GM21576 (cell line): ENCODE measurements at regions not wholly inside any gene's neighbourhood (a gene's known extent, or its start where the extent isn't known, plus 50 kb on each side); places are given as distances from the start of the nearest gene placed in this dataset.
"Not testable (repeated sequence)": the region's sequence is repeated elsewhere in the genome, so short reads cannot be mapped to it uniquely, and the experiment has no call there.

Experiments
- ATAC-seq: cut with Tn5 transposase; IDR thresholded peaks from one replicate; pipeline ENCODE4 v1.9.1; 2021; ENCODE audit warnings: mild to moderate bottlenecking, moderate library complexity; ENCODE audit not compliant: unreplicated experiment

- no peak for ATAC-seq
These were observed 433.3 kb downstream of the TOX3 start for GRCh38 chr16:52113533-52114183.

- ATAC-seq: not testable (repeated sequence)
These were observed 441.9 kb downstream of the TOX3 start for GRCh38 chr16:52104993-52105392.

GRCh38 chr16:52103791-52104190 is 443.2 kb downstream of the TOX3 start:
- ATAC-seq: no peak

- no peak for ATAC-seq
These were observed 445.7 kb downstream of the TOX3 start for GRCh38 chr16:52101246-52101645.

DNA sequence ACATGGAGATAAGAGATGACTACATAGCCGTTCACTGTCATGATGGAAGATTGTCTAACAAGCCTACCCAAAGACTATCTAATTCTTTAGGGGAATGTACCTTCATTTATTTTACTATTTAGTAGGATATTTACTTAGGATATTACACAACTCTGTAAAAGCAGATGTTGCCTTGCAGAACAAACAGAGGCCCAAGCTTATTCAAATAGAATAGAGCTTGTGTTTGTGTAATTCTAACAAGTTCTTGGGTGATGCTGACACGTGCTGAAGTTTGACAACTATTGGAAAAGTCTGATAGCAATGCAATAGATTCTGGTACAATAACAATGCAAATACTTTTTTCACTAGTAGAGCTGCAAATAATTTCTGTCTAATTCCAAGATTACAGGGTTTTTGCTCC is 447.6 kb downstream of the TOX3 start:
- ATAC-seq: no peak

DNA sequence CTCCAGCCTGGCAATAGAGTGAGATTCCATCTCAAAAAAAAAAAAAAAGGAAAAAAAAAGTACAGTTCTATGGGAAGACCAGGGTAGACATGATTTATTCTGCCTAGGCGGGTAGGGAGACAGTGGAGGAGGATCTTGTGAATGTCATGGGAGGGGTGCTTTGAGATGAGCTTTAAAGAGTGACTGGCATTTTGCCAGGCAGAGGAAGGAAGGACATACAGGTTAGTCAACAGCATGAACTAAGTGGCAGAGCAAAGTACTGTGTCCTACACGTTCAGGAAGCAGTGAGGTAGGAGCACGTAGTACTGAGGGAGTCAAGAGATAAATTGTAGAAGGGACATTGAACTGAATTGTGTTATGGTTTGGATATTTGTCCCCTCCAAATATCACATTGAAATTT is 451.5 kb downstream of the TOX3 start:
- no peak for ATAC-seq

GRCh38 chr16:52092126-52092525 is 454.8 kb downstream of the TOX3 start:
- ATAC-seq: no peak

GRCh38 chr16:52090080-52090479 is 456.9 kb downstream of the TOX3 start:
- no peak for ATAC-seq

DNA sequence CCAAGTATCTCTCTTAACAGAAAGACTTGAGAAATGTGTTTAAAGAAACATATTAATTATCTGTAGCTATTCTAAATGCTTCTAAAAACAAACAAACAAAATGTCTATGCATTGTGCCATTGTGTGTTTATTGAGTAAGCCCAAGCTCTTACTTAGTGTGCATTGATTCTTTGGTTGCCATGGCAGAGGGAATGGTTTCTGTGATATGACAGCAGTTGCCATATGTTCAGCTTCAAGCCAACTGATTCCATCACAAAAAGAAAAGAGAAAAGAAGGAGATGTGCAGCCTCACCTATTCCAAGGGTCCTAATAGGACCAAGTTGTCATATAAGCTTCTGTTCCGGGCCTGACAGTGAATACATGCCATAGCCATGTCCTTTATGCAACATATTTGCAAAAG is 457.5 kb downstream of the TOX3 start:
- no peak for ATAC-seq

DNA sequence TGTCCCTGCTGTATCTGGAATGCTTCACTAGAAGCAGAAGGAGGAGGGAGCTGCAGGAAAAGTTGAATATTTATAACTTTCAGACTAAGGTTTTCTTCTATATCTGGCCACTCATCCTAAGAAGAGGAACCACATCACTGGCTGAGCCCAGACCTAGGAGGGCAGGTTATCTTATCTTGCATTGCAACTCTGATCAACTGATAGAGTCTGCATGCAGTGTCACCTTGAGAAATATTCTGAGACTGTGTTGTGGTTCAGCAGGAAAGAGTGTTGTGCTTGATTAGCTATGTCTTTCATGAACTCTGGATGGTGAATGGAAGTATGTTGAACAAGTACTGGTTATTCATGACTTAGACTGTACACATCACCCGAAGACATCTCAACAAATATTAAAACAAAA is 460.0 kb downstream of the TOX3 start:
- no peak for ATAC-seq

- ATAC-seq: no peak
These were observed 468.0 kb downstream of the TOX3 start for GRCh38 chr16:52078716-52079655.

- ATAC-seq: no peak
These were observed 469.3 kb downstream of the TOX3 start for GRCh38 chr16:52077607-52078006.

GRCh38 chr16:52076801-52077201 is 470.1 kb downstream of the TOX3 start:
- ATAC-seq: no peak

DNA sequence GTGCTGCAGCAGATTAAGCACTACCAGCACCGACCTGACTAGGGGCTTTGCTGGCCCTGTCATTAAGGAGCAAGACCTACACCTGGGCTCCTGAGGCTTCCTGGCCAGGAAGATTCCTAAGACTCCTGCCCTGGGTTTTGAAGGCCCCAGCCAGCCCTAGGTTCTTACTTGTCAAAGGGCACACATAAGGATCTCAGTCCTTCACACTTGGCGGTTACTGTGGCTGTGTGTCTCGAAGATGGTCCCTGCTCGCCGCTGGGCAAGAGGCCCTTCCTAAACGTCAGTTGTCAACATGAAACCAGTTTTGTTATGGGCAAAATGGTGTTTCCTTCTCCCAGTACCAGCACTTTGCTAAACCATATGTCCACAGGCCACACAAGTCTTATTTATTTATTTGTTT is 470.6 kb downstream of the TOX3 start:
- ATAC-seq: no peak

DNA sequence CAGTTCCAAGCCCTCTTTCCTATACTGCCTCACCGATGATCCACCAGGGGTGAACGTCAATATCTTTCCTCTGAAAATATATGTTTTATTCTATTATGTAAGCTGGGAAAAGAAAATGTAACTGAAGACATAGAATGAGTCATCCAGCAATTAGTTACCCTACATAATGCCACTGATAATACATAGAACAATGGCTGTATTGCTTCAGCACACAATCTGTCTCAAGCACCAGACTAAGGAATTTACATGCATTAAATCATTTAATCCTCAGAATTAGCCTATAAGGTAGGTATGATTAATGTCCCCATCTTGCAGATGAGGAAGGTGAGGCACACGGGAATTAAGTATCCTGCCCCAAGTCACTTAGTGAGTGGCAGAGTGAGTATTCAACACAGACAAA is 472.8 kb downstream of the TOX3 start:
- ATAC-seq: no peak

DNA sequence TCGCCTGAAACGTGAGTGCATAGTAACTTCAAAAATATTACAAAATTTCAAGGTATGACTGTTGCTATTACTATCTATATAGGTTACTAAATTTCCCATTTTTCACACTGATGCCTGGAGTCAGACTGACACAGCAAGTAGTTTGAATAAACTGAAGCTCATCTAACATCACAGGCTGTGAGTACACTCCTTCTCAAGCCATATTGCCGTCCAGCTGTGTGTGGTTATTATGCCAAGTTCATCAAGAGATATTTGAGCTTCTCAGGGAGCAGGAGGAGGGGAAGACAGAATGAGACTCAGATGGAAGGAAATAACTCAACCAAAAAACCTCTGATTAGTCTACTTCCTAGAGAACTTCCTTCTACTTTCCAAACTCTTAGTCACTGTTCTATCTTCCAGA is 473.9 kb downstream of the TOX3 start:
- no peak for ATAC-seq

- ATAC-seq: no peak
These were observed 475.8 kb downstream of the TOX3 start for GRCh38 chr16:52071101-52071500.

- no peak for ATAC-seq
These were observed 476.4 kb downstream of the TOX3 start for GRCh38 chr16:52070341-52071057.

GRCh38 chr16:52069866-52070265 is 477.1 kb downstream of the TOX3 start:
- no peak for ATAC-seq

- ATAC-seq: no peak
These were observed 478.4 kb downstream of the TOX3 start for GRCh38 chr16:52068447-52069074.

GRCh38 chr16:52066962-52067361 is 480.0 kb downstream of the TOX3 start:
- ATAC-seq: no peak
